Left ventricle myocardium superior (tissue), 1 donor: ENCODE measurements at regions not wholly inside any gene's neighbourhood (a gene's known extent, or its start where the extent isn't known, plus 50 kb on each side); places are given as distances from the start of the nearest gene placed in this dataset.
"Not testable (repeated sequence)": the region's sequence is repeated elsewhere in the genome, so short reads cannot be mapped to it uniquely, and the experiment has no call there.

Experiments used
- ATAC-seq: fragments of 200-7000 bp; cut with Tn5 transposase; one replicate; pipeline ENCODE4 v1.9.1; 2020; ENCODE audit warnings: mild to moderate bottlenecking, moderate library complexity
- DNase-seq: peaks from one replicate; pipeline ENCODE4 v3.0.0-alpha.2; 2020
- intact Hi-C: fragments of 100-400 bp; cut with micrococcal nuclease; formaldehyde crosslinking; loops from one replicate; pipeline ENCODE4 v1.11.0; 2022
- donor health status: DM: no; HTN: yes; CAD: no; lungs with severe emphysema.

GRCh38 chr10:37067576-37067975 is 57.8 kb upstream of the ANKRD30A start:
- no peak for ATAC-seq
- intact Hi-C loops: no loop called here
- DNase-seq: no peak

GRCh38 chr10:37062296-37062695 is 63.1 kb upstream of the ANKRD30A start:
- intact Hi-C loops, DNase-seq, ATAC-seq: not testable (repeated sequence)

- DNase-seq (no peak), ATAC-seq (no peak)
- intact Hi-C loops: no loop called here
These were observed 68.1 kb upstream of the ANKRD30A start for GRCh38 chr10:37057261-37057660.

GRCh38 chr10:37053476-37053875 is 71.9 kb upstream of the ANKRD30A start:
- no peak for ATAC-seq
- intact Hi-C loops: no loop called here
- no peak for DNase-seq

- DNase-seq, intact Hi-C loops, ATAC-seq: not testable (repeated sequence)
These were observed 75.4 kb upstream of the ANKRD30A start for GRCh38 chr10:37049982-37050381.

GRCh38 chr10:37044319-37044718 is 81.1 kb upstream of the ANKRD30A start:
- DNase-seq, ATAC-seq, intact Hi-C loops: not testable (repeated sequence)

GRCh38 chr10:37035853-37036252 is 89.5 kb upstream of the ANKRD30A start:
- ATAC-seq (no peak), DNase-seq (no peak)
- intact Hi-C loops: no loop called here

GRCh38 chr10:37015498-37015897 is 109.9 kb upstream of the ANKRD30A start:
- DNase-seq (no peak), ATAC-seq (no peak)
- intact Hi-C loops: no loop called here

GRCh38 chr10:37010741-37011140 is 114.7 kb upstream of the ANKRD30A start:
- no peak for ATAC-seq
- intact Hi-C loops: no loop called here
- no peak for DNase-seq

GRCh38 chr10:37008276-37008675 is 117.1 kb upstream of the ANKRD30A start:
- intact Hi-C loops, DNase-seq, ATAC-seq: not testable (repeated sequence)

- ATAC-seq (no peak), DNase-seq (no peak)
- intact Hi-C loops: no loop called here
These were observed 122.3 kb upstream of the ANKRD30A start for GRCh38 chr10:37003126-37003525.

GRCh38 chr10:36995806-36996205 is 129.6 kb upstream of the ANKRD30A start:
- intact Hi-C loops, ATAC-seq, DNase-seq: not testable (repeated sequence)

- ATAC-seq (no peak), DNase-seq (no peak)
- intact Hi-C loops: no loop called here
These were observed 130.5 kb upstream of the ANKRD30A start for GRCh38 chr10:36994886-36995285.

- DNase-seq (no peak), ATAC-seq (no peak)
- intact Hi-C loops: no loop called here
These were observed 136.2 kb upstream of the ANKRD30A start for GRCh38 chr10:36989233-36989632.

GRCh38 chr10:36946598-36946997 is 178.8 kb upstream of the ANKRD30A start:
- ATAC-seq: no peak
- intact Hi-C loops: no loop called here
- no peak for DNase-seq

GRCh38 chr10:36943544-36943943 is 181.9 kb upstream of the ANKRD30A start:
- ATAC-seq (no peak), DNase-seq (no peak)
- intact Hi-C loops: no loop called here

- DNase-seq: no peak
- ATAC-seq: no peak
- intact Hi-C loops: no loop called here
These were observed 182.8 kb upstream of the ANKRD30A start for GRCh38 chr10:36942616-36943015.

GRCh38 chr10:36903040-36903439 is 222.4 kb upstream of the ANKRD30A start:
- intact Hi-C loops: no loop called here
- ATAC-seq (no peak), DNase-seq (no peak)

- no peak for ATAC-seq
- DNase-seq: no peak
- intact Hi-C loops: no loop called here
These were observed 225.7 kb upstream of the ANKRD30A start for GRCh38 chr10:36899652-36900051.

- ATAC-seq: no peak
- DNase-seq: no peak
- intact Hi-C loops: no loop called here
These were observed 236.3 kb upstream of the ANKRD30A start for GRCh38 chr10:36888925-36889573.

- no peak for DNase-seq
- peak; percentile 90 for ATAC-seq
- intact Hi-C loops: no loop called here
These were observed 239.0 kb upstream of the ANKRD30A start for GRCh38 chr10:36886303-36886891.
